ENCODE measurements at regions not wholly inside any gene's neighbourhood (a gene's known extent, or its start where the extent isn't known, plus 50 kb on each side); places are given as distances from the start of the nearest gene placed in this dataset.
"Not testable (repeated sequence)": the region's sequence is repeated elsewhere in the genome, so short reads cannot be mapped to it uniquely, and the experiment has no call there.

DNA sequence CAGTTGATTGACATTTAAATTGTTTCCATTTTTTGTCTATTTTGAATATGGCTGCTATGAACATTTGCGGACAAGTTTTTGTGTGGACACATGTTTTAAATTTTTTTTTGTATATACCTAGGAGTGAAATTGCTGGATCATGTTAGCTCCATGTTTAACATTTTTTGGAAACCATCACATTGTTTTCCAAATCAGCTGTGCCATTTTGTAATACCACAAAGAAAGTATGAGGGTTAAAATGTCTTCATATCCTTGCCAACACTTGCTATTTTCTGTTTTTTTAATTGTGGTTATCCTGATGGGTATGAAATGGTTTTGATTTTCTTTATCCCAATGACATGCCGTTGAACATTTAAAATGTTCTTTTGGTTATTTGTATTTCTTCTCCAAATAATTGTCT, 52.1 kb downstream of the CARTPT start:
- DNase-seq (ENCODE audit: low read depth) = no peak

GRCh38 chr5:71778678-71779276, 59.7 kb downstream of the CARTPT start:
- DNase-seq (ENCODE audit: low read depth) = no peak

GRCh38 chr5:71780597-71780996, 61.5 kb downstream of the CARTPT start:
- DNase-seq (ENCODE audit: low read depth) = no peak

DNA sequence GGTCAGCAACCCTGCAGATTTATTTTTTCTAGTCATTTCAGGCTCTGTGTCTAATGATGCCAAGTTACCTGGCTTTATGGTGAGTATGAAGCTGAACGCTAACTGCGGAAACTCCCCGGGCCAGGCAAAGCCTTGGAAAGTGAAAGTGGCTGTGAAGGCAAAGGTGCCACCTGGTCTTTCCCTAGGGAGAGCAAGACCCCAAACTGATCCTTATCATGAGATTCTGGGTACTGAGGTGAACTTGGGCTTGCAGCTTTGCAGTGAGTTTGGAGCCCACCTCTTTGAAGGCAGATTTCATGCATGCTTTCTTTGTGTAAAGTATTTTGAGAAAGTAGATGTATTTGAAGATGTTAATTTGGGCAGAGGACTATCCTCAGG, 63.3 kb downstream of the CARTPT start:
- DNase-seq (ENCODE audit: low read depth) = no peak

DNA sequence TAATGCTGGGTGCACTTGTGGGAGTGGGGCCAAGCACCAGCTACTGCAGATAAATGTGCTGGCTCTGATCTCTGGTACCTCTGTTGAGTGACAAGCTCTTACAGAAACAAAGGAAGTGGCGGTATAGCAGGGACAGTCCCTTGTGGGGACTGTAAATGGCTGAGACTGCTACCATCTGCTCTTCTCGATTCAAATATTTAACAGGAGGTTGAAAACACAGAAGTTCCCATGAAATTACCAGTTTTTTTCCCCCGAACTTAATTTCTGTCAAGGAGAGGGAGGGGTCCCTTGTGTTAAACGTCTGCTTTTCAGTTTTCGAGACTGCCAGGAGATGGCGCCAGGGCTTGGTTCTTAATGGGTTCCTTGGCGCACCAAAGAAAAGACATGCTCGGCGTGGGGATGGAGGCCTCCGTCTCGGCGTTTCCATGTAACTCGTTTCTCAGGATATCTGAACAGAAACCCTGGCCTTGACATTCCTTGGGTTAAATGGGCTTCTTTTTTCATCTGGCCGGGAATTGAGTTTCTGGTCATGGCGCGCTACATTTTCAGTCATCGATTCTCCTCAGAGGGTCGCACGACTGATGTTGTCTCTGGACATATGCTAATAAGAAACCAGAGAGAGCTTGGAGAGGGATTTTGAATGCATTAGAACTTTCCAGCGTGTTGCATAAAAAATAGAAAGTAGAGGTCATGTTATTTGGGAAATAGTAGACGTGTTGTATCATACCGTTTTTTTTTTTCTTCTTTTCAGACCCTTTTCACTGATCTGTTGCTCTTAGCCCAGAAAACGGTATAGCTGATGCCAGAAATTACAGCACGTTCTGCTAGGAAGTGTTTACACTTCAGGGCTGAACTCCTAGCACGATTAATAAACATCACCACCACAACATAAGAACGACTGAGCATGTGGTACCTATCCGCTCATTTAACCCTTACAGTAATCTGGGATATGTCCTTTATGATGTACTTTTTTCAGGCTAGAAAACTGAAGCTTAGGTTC, 64.0 kb downstream of the CARTPT start:
- no peak for DNase-seq (ENCODE audit: low read depth)

GRCh38 chr5:71783891-71784290, 64.8 kb downstream of the CARTPT start:
- DNase-seq (ENCODE audit: low read depth) = no peak

DNA sequence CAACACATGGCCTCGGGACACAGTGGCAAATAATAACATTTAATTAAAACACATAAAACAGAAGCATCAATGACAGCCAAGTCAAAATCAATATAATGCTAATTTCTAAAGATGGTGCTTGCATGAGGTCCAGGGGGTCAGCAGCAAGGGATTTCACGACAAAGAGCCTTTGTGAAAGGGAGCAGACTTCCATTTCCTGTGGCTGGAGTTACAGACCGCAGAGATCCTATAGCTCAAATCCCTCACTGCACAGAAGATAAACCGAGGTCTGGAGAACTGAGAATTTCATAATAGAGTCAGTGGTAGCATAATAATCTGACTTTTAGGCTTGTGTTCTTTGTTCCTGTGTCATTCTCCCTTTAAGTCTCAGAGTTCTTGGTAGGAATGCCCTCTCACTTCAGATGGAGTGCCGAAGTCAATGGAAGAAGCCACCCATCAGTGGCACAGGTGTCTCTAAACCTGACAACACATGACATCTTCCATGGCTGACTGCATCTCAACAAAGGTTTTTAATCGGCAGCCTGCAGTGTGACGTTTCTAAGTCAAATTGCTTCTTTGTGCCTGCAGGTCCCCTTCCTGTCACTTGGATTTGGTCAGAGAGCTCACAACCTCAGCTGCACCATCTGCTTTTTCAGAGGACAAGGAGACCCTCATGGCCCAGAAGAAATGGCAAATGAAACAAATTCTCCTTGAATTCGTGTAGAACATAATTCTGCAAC, 67.4 kb downstream of the CARTPT start:
- DNase-seq (ENCODE audit: low read depth) = no peak

GRCh38 chr5:71788794-71789193, 69.7 kb downstream of the CARTPT start:
- no peak for DNase-seq (ENCODE audit: low read depth)

DNA sequence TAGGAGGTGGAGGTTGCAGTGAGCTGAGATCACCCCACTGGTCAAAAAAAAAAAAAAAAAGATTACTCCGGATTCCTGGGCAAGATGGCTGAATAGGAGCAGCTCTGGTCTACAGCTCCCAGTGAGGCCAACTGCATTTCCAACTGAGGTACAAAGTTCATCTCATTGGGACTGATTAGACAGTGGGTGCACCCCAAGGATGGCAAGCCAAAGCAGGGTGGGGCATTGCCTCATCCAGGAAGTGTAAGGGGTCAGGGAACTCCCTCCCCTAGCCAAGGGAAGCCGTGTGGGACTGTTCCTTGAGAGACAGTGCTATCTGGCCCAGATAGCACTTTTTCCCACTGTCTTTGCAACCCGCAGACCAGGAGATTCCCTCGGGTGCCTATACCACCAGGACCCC, 70.7 kb downstream of the CARTPT start:
- no peak for DNase-seq (ENCODE audit: low read depth)

- DNase-seq (ENCODE audit: low read depth) = no peak
These were observed 71.4 kb downstream of the CARTPT start for GRCh38 chr5:71790433-71790832.

DNA sequence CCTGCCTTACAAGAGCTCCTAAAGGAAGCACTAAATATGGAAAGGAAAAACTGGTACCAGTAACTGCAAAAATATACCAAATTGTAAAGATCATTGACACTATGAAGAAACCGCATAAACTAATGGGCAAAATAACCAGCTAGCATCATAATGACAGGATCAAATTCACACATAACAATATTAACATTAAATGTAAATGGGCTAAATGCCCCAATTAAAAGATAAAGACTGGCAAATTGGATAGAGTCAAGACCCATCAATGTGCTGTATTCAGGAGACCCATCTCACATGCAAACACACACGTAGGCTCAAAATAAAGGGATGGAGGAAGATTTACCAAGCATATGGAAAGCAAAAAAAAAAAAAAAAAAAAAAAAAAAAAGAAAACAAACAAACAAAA, 73.0 kb downstream of the CARTPT start:
- not testable (repeated sequence) for DNase-seq (ENCODE audit: low read depth)

DNA sequence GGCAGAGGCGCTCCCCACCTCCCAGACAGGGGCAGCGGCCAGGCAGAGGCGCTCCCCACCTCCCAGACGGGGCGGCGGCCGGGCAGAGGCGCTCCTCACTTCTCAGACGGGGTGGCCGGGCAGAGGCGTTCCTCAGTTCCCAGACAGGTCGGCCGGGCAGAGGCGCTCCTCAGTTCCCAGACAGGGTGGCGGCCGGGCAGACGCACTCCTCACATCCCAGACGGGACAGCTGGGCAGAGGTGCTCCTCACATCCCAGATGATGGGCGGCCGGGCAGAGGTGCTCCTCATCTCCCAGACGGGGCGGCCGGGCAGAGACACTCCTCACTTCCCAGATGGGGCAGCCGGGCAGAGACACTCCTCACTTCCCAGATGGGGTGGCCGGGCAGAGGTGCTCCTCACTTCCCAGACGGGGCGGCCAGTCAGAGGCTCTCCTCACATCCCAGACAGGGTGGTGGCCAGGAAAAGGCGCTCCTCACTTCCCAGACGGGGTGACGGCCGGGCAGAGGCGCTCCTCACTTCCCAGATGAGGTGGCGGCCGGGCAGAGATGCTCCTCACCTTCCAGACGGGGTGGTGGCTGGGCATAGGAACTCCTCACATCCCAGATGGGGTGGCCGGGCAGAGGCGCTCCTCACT, 75.1 kb downstream of the CARTPT start:
- DNase-seq (ENCODE audit: low read depth) = no peak

DNA sequence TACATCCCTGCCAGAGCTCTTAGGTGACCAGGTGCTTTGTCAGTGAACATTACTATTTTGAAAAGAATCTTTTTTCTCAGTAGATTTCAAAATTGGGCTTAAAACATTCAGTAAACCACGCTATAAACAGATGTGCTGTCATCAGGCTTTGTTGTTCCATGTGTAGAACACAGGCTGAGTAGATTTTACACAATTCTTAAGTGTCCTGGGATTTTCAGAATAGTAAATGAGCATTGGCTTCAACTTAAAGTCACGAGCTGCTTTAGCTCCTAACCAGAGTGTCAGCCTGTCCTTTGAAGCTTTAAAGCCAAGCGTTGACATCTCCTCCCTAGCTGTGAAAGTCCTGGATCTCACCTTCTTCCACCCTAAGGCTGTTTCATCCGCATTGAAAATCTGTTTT, 83.6 kb downstream of the CARTPT start:
- no peak for DNase-seq (ENCODE audit: low read depth)

- DNase-seq (ENCODE audit: low read depth) = no peak
These were observed 87.6 kb downstream of the CARTPT start for GRCh38 chr5:71806711-71807110.

DNA sequence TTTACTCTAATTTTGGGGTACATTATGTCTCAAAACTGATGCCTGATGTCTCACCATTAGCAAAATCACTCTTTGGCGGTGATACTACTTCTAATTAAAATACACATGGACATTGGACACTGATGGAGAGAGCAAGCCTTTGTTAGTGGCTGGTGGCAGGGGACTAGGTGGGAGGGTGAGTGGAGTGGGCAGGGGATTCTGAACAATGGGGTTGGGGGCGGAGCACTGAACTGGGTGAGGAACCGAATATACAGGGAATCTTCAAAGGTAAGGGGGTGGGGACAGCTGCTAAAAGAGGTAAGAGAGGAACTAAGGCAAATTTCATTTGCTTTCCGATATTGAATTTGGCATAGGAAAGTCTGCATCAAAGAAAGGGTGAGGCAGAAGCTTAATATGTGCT, 88.8 kb downstream of the CARTPT start:
- DNase-seq (ENCODE audit: low read depth) = no peak

GRCh38 chr5:71809446-71809845, 90.4 kb downstream of the CARTPT start:
- no peak for DNase-seq (ENCODE audit: low read depth)

DNA sequence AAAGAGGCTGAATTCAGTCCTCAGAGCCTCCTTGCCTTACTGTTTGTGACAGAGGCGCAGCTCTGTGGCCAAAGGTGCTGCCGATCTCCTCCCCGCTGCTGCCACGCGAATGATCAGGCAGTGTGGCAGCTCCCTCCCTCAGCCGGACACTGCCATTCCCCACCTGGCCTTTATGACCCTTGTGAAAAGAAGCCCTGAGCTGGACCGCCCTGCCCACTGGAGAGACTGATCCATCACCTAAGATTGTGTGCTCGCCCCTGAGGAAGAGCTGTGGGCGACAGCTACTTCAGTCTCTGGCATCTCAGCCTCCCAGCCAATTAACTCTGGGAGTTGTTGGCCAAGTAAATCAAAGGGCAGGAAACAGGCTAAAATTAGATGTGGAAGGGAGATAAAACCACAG, 90.9 kb downstream of the CARTPT start:
- DNase-seq (ENCODE audit: low read depth) = no peak

GRCh38 chr5:71810471-71811195, 91.6 kb downstream of the CARTPT start:
- no peak for DNase-seq (ENCODE audit: low read depth)

DNA sequence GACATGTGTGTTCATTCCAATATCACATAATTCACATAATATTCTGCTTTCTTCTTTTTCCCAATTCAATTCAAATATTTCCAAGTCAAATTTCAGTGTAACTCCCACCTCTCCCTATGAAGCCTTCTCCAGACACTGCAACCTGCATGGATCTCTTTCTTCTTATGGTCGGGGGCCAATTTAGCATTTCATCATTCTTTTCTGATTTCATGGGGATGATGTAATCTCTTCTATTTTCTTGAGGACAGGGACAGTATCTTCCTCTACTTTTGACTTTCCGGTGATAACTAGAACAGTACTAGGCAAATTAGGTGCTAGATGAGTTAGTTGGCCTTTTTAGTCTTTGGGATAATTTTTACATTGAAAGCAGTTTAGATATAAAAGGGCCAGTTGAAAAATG, 92.7 kb downstream of the CARTPT start:
- no peak for DNase-seq (ENCODE audit: low read depth)

- no peak for DNase-seq (ENCODE audit: low read depth)
These were observed 97.2 kb downstream of the CARTPT start for GRCh38 chr5:71816307-71816706.

DNA sequence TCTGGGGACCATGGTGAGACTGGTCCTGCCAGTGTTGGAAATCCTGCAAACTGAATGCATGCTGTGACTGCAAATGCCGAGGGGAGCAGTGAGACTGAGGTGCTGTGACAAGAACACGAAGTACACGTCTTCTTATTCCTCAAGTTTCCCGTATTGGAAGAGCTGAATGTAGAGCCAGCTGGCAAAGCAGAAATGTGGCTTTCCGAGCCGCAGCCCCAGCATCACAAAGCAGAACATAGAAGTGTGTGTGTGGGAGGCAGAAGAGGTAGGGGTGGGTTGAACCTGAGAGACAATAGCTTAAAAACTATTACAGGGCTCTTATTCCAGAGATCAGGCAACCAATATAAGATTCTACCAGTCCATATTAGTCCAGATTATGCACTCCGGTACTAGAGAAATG, 98.8 kb downstream of the CARTPT start:
- DNase-seq (ENCODE audit: low read depth) = no peak

DNA sequence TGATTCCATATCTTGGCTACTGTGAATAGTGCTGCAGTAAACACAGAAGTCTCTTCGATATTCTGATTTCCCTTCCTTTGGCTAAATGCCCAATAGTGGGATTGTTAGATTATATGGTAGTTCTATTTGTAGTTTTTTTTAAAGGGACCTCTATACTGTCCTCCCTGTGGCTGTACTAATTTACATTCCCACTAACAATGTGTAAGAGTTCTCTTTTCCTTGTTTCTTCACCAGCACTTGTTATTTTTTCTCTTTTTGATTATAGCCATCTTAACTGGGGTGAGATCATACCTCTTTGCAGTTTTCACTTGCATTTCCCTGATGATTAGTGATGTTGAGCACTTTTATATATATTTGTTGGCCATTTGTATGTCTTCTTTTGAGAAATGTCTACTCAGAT, 102.0 kb downstream of the CARTPT start:
- no peak for DNase-seq (ENCODE audit: low read depth)

All from stimulated activated CD8-positive, alpha-beta memory T cell treated with anti-CD3 and anti-CD28 coated beads, Interleukin-12 subunit alpha, Interleukin-12 subunit beta, amount 100 ng/mL, for 1 hour (primary cell).